Activated naive CD8-positive, alpha-beta T cell treated with anti-CD3 and anti-CD28 coated beads for 36 hours (primary cell): ENCODE measurements at regions not wholly inside any gene's neighbourhood (a gene's known extent, or its start where the extent isn't known, plus 50 kb on each side); places are given as distances from the start of the nearest gene placed in this dataset.
A peak's percentile ranks its signal among the peaks of the same experiment; 100 is the strongest.
"Not testable (repeated sequence)": the region's sequence is repeated elsewhere in the genome, so short reads cannot be mapped to it uniquely, and the experiment has no call there.

ENCODE experiments used
- DNase-seq: peaks from one replicate; pipeline ENCODE4 v3.0.0; 2021
- H3K27ac Mint-ChIP-seq: one replicate; pipeline ENCODE4 v1.8.0; 2022; ENCODE audit warnings: mild to moderate bottlenecking, moderate library complexity, mixed read lengths
- H3K27me3 Mint-ChIP-seq: one replicate; pipeline ENCODE4 v1.8.0; 2022; ENCODE audit warnings: mild to moderate bottlenecking, mixed read lengths
- H3K36me3 Mint-ChIP-seq: one replicate; pipeline ENCODE4 v1.8.0; 2021; ENCODE audit warnings: mild to moderate bottlenecking, mixed read lengths
- H3K4me1 Mint-ChIP-seq: one replicate; pipeline ENCODE4 v1.8.0; 2021; ENCODE audit warnings: mixed read lengths
- H3K4me3 Mint-ChIP-seq: one replicate; pipeline ENCODE4 v1.8.0; 2022; ENCODE audit warnings: mild to moderate bottlenecking, moderate library complexity, mixed read lengths
- H3K9me3 Mint-ChIP-seq: one replicate; pipeline ENCODE4 v1.8.0; 2022; ENCODE audit warnings: mixed read lengths

- no peak for DNase-seq
- H3K9me3 Mint-ChIP-seq, result no peaks in the 10 kb centered on the region
- peaks cover 3% of the 10 kb centered on the region for H3K27me3 Mint-ChIP-seq
- no peak overlapping the region for H3K4me3 Mint-ChIP-seq
- no peaks in the 10 kb centered on the region for H3K36me3 Mint-ChIP-seq
- no peak overlapping the region for H3K27ac Mint-ChIP-seq
- peaks cover 7% of the 10 kb centered on the region for H3K4me1 Mint-ChIP-seq
These were observed 240.5 kb upstream of the KRR1 start for GRCh38 chr12:75751769-75752471.

DNA sequence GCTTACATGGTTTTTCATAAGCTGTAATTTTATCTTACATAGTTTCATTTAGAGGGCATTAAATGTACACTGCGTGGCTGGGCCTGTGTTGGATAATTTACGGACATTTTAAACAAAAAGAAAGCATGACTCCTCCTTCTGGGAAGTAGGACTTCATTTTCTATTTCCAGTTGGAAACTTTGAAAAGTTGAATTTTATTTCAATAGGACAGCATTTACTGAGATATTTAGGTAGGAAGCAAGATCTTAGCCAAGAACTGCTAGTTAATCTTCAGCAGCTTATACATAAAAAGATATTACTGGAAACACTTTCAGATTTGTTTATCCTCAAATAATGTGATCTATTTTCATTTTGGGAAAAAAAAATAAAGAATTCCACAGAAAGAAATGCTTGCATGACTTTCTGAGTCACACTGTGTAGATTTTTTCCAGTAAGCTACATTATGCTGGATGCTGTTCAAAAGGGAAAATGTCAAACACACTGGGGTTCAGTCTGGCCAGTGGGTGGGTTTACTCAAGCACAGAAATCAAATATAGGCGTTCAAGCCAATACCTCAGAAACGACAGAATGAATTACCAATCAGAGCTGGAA lies 239.4 kb upstream of the KRR1 start:
- Mint-ChIP-seq H3K27me3 (peaks cover 3% of the 10 kb centered on the region), H3K9me3 (no peaks in the 10 kb centered on the region), H3K4me1 (peaks cover 7% of the 10 kb centered on the region), H3K27ac (no peak overlapping the region), H3K4me3 (no peak overlapping the region), H3K36me3 (no peaks in the 10 kb centered on the region)
- DNase-seq, result no peak

DNA sequence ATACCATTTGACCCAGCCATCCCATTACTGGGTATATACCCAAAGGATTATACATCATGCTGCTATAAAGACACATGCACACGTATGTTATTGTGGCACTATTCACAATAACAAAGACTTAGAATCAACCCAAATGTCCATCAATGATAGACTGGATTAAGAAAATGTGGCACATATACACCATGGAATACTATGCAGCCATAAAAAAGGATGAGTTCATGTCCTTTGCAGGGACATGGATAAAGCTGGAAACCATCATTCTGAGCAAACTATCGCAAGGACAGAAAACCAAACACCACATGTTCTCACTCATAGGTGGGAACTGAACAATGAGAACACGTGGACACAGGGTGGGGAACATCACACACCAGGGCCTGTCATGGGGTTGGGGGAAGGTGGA lies 237.6 kb upstream of the KRR1 start:
- not testable (repeated sequence) for H3K4me3 Mint-ChIP-seq, H3K4me1 Mint-ChIP-seq, H3K27ac Mint-ChIP-seq, H3K36me3 Mint-ChIP-seq, H3K9me3 Mint-ChIP-seq, DNase-seq
- H3K27me3 Mint-ChIP-seq, result peaks cover 13% of the 10 kb centered on the region

GRCh38 chr12:75748136-75748535 lies 236.7 kb upstream of the KRR1 start:
- Mint-ChIP-seq H3K27me3 (peaks cover 10% of the 10 kb centered on the region), H3K4me1 (peaks cover under 1% of the 10 kb centered on the region), H3K4me3 (no peak overlapping the region), H3K9me3 (no peaks in the 10 kb centered on the region), H3K27ac (no peak overlapping the region), H3K36me3 (no peaks in the 10 kb centered on the region)
- DNase-seq, result no peak

DNA sequence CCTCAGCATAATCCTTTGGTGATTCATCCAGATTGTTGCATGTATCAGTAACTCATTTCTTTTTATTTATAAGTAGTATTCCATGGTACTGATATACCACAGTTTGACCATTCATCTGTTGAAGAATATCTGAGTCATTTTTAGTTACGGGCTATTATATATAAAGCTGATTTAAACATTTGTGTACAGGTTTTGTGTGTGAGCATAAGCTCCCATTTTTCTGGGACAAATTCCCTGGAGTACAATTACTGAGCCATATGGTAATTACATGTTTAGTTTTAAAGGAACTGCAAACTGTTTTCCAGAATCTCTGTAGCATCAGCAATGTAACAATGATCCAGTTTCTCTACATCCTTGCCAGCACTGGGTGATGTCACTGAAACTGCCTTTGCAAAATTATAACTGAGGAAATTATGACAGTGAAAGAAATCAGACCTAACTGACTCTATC lies 236.2 kb upstream of the KRR1 start:
- Mint-ChIP-seq H3K27ac (no peak overlapping the region), H3K9me3 (no peaks in the 10 kb centered on the region), H3K36me3 (no peaks in the 10 kb centered on the region), H3K27me3 (peaks cover 10% of the 10 kb centered on the region), H3K4me1 (peaks cover 5% of the 10 kb centered on the region), H3K4me3 (no peak overlapping the region)
- DNase-seq, result no peak

GRCh38 chr12:75746621-75747020 lies 235.2 kb upstream of the KRR1 start:
- Mint-ChIP-seq H3K4me1 (peaks cover 5% of the 10 kb centered on the region), H3K27me3 (peaks cover 13% of the 10 kb centered on the region), H3K9me3 (no peaks in the 10 kb centered on the region), H3K4me3 (no peak overlapping the region), H3K27ac (no peak overlapping the region), H3K36me3 (no peaks in the 10 kb centered on the region)
- DNase-seq, result no peak

DNA sequence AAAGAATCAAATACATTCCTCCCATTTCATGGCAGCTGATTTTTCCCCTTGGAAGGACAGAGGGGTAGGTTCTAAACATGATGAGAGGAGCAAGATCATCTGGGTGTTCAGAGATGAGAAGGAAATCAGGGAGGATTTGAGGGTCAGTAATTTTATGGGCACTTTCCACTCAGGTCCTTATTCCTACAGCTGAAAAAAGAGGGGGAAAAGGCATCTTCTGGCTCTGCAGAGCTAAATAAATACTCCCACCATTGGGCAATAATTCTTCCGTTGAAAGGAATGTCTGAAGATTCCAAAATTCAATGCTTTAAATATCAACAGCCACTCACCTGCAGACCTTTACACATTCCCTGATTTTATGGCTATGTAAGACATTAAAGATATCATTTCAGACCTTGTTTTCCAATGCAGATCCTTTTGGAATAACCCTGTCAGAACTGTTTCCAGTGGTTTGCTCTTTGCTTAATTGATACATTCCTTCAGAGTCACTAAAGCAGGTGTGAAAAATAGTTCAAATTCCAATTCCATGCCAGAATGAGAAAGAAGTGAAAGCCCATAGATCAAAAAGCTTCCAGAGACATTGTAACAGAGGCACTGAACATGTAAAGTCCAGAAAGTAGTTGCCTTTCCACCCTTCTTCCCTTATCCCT lies 233.3 kb upstream of the KRR1 start:
- Mint-ChIP-seq H3K4me1 (peaks cover 9% of the 10 kb centered on the region), H3K27ac (no peak overlapping the region)

GRCh38 chr12:75742961-75743360 lies 231.6 kb upstream of the KRR1 start:
- peaks cover 21% of the 10 kb centered on the region for H3K4me1 Mint-ChIP-seq

More for the DNA sequence above, 233.3 kb upstream of the KRR1 start:
- peaks cover 13% of the 10 kb centered on the region for H3K27me3 Mint-ChIP-seq
- DNase-seq, result no peak
- H3K36me3 Mint-ChIP-seq, result no peaks in the 10 kb centered on the region
- no peak overlapping the region for H3K4me3 Mint-ChIP-seq
- H3K9me3 Mint-ChIP-seq, result no peaks in the 10 kb centered on the region

DNA sequence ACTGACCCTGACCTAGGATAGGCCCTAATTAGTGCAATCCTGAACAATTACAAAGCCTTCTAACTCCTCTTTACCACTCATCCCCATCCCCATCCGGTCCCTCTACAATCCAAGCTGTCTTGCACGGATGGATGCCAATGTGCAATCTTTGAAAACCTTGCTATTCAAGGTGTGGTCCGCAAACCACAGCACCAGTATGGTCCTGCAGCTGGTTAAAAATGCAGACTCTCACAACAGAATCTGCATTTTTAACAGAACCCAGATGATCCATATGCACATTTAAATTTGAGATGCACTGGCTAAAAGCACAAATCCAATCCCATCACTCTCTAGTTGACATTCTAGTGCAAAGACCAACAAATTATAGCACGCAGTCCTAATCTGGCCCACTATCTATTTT lies 230.6 kb upstream of the KRR1 start:
- no peak for DNase-seq
- peaks cover 30% of the 10 kb centered on the region for H3K4me1 Mint-ChIP-seq
- H3K4me3 Mint-ChIP-seq, result no peak overlapping the region
- H3K27me3 Mint-ChIP-seq, result peaks cover 13% of the 10 kb centered on the region
- H3K27ac Mint-ChIP-seq, result no peak overlapping the region
- H3K9me3 Mint-ChIP-seq, result no peaks in the 10 kb centered on the region
- H3K36me3 Mint-ChIP-seq, result no peaks in the 10 kb centered on the region

More at GRCh38 chr12:75742961-75743360, 231.6 kb upstream of the KRR1 start:
- Mint-ChIP-seq H3K4me3 (no peak overlapping the region), H3K27ac (no peak overlapping the region), H3K27me3 (peaks cover 13% of the 10 kb centered on the region), H3K9me3 (no peaks in the 10 kb centered on the region), H3K36me3 (no peaks in the 10 kb centered on the region)
- DNase-seq, result no peak

GRCh38 chr12:75739912-75740311 lies 228.5 kb upstream of the KRR1 start:
- no peaks in the 10 kb centered on the region for H3K9me3 Mint-ChIP-seq
- H3K27me3 Mint-ChIP-seq, result peaks cover 9% of the 10 kb centered on the region
- H3K4me3 Mint-ChIP-seq, result no peak overlapping the region
- H3K4me1 Mint-ChIP-seq, result peaks cover 30% of the 10 kb centered on the region
- DNase-seq, result no peak
- H3K36me3 Mint-ChIP-seq, result no peaks in the 10 kb centered on the region
- H3K27ac Mint-ChIP-seq, result no peak overlapping the region

GRCh38 chr12:75739098-75739497 lies 227.7 kb upstream of the KRR1 start:
- DNase-seq, H3K27me3 Mint-ChIP-seq, H3K4me3 Mint-ChIP-seq, H3K9me3 Mint-ChIP-seq, H3K27ac Mint-ChIP-seq, H3K36me3 Mint-ChIP-seq: not testable (repeated sequence)
- peaks cover 30% of the 10 kb centered on the region for H3K4me1 Mint-ChIP-seq

DNA sequence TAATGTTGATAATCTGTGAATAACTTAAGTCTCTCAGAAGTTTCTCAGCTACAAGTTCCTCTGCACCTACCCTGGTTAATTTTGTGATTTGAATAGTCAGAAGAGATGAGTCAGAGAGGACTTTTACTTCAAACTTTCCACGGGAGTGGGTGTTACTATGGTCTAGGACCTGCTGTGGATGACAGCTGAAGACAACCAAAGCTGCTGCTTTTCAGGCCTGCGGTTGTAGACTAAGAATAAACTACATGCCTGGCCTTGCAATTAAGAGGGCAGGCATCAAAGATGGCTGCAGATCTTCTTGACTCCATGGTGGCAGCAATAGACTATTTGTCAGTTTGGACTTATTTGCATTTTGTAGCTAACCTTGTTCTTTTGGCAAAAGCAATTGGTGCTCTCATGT lies 227.1 kb upstream of the KRR1 start:
- Mint-ChIP-seq H3K27ac (no peak overlapping the region), H3K4me1 (peaks cover 30% of the 10 kb centered on the region), H3K4me3 (no peak overlapping the region), H3K9me3 (no peaks in the 10 kb centered on the region), H3K36me3 (no peaks in the 10 kb centered on the region), H3K27me3 (peaks cover 4% of the 10 kb centered on the region)
- DNase-seq, result peak; percentile 45

DNA sequence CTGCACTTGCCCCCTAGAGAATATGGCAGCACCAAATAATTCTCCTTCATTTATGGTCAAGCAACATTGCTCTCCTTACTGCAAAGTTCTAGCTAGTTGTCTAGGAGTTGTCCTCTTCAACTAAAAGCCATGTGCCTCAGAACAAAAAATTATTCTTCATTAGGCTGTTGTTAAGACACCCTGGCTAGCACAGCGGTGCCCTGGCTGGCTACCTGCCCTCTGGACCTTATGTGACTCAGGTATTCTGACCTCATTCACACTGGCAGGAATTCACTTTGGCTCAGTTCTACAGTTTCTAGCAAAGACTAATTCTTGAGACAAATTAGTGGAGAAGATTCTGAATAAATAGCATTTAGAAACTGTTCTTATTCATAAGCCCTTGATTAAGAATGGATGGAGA lies 224.4 kb upstream of the KRR1 start:
- H3K27ac Mint-ChIP-seq, result no peak overlapping the region
- no peaks in the 10 kb centered on the region for H3K27me3 Mint-ChIP-seq
- no peak for DNase-seq
- no peak overlapping the region for H3K4me3 Mint-ChIP-seq
- no peaks in the 10 kb centered on the region for H3K9me3 Mint-ChIP-seq
- H3K4me1 Mint-ChIP-seq, result peaks cover 25% of the 10 kb centered on the region
- H3K36me3 Mint-ChIP-seq, result no peaks in the 10 kb centered on the region

DNA sequence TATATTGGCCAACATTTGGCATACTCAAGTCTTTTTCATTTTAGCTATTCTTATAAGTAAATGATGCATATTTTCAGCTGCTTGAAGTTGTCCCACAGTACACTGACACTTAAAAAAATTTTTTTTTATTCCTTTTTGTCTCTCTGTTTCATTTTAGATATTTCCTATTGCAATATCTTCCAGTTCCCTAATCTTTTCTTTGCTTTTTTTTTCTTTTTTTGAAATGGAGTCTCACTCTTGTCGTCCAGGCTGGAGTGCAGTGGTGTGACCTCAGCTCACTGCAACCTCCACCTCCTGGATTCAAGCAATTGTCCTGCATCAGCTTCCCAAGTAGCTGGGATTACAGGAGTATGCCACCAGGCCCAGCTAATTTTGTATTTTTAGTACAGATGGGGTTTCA lies 217.4 kb upstream of the KRR1 start:
- no peak overlapping the region for H3K27ac Mint-ChIP-seq
- no peaks in the 10 kb centered on the region for H3K36me3 Mint-ChIP-seq
- no peaks in the 10 kb centered on the region for H3K27me3 Mint-ChIP-seq
- no peak for DNase-seq
- no peaks in the 10 kb centered on the region for H3K4me1 Mint-ChIP-seq
- H3K9me3 Mint-ChIP-seq, result peaks cover 1% of the 10 kb centered on the region
- H3K4me3 Mint-ChIP-seq, result no peak overlapping the region

- DNase-seq, result no peak
- Mint-ChIP-seq H3K4me3 (no peak overlapping the region), H3K27me3 (no peaks in the 10 kb centered on the region), H3K36me3 (peaks cover 8% of the 10 kb centered on the region), H3K4me1 (peaks cover 10% of the 10 kb centered on the region), H3K27ac (no peak overlapping the region), H3K9me3 (peaks cover 5% of the 10 kb centered on the region)
These were observed 216.2 kb upstream of the KRR1 start for GRCh38 chr12:75727577-75727976.
